ENCODE measurements at regions not wholly inside any gene's neighbourhood (a gene's known extent, or its start where the extent isn't known, plus 50 kb on each side); places are given as distances from the start of the nearest gene placed in this dataset.

- DNase-seq (ENCODE audit: low read depth in 2 of 2) = no peak
Observed at GRCh38 chr18:2035056-2035455, 536.2 kb downstream of the METTL4 start.

- no peak for DNase-seq (ENCODE audit: low read depth in 2 of 2)
Observed at GRCh38 chr18:2036086-2036485, 535.2 kb downstream of the METTL4 start.

GRCh38 chr18:2040279-2040678, 531.0 kb downstream of the METTL4 start:
- no peak for DNase-seq (ENCODE audit: low read depth in 2 of 2)

GRCh38 chr18:2049986-2050385, 521.3 kb downstream of the METTL4 start:
- no peak for DNase-seq (ENCODE audit: low read depth in 2 of 2)

- no peak for DNase-seq (ENCODE audit: low read depth in 2 of 2)
Observed at GRCh38 chr18:2050702-2051201, 520.6 kb downstream of the METTL4 start.

GRCh38 chr18:2053490-2054089, 517.7 kb downstream of the METTL4 start:
- no peak for DNase-seq (ENCODE audit: low read depth in 2 of 2)

GRCh38 chr18:2059336-2059735, 512.0 kb downstream of the METTL4 start:
- no peak for DNase-seq (ENCODE audit: low read depth in 2 of 2)

GRCh38 chr18:2060086-2060485, 511.2 kb downstream of the METTL4 start:
- no peak for DNase-seq (ENCODE audit: low read depth in 2 of 2)

GRCh38 chr18:2070631-2071030, 500.7 kb downstream of the METTL4 start:
- no peak for DNase-seq (ENCODE audit: low read depth in 2 of 2)

- DNase-seq (ENCODE audit: low read depth in 2 of 2) = no peak
Observed at GRCh38 chr18:2075499-2075898, 495.8 kb downstream of the METTL4 start.

GRCh38 chr18:2082676-2083075, 488.6 kb downstream of the METTL4 start:
- DNase-seq (ENCODE audit: low read depth in 2 of 2) = no peak

GRCh38 chr18:2083691-2084090, 487.6 kb downstream of the METTL4 start:
- DNase-seq (ENCODE audit: low read depth in 2 of 2) = no peak

GRCh38 chr18:2086439-2086838, 484.9 kb downstream of the METTL4 start:
- no peak for DNase-seq (ENCODE audit: low read depth in 2 of 2)

- DNase-seq (ENCODE audit: low read depth in 2 of 2) = no peak
Observed at GRCh38 chr18:2087877-2088673, 483.2 kb downstream of the METTL4 start.

GRCh38 chr18:2089396-2089795, 481.9 kb downstream of the METTL4 start:
- no peak for DNase-seq (ENCODE audit: low read depth in 2 of 2)

GRCh38 chr18:2091937-2092336, 479.4 kb downstream of the METTL4 start:
- no peak for DNase-seq (ENCODE audit: low read depth in 2 of 2)

- no peak for DNase-seq (ENCODE audit: low read depth in 2 of 2)
Observed at GRCh38 chr18:2096551-2096950, 474.8 kb downstream of the METTL4 start.

- no peak for DNase-seq (ENCODE audit: low read depth in 2 of 2)
Observed at GRCh38 chr18:2100694-2101213, 470.6 kb downstream of the METTL4 start.

GRCh38 chr18:2102022-2102421, 469.3 kb downstream of the METTL4 start:
- DNase-seq (ENCODE audit: low read depth in 2 of 2) = no peak

- no peak for DNase-seq (ENCODE audit: low read depth in 2 of 2)
Observed at GRCh38 chr18:2103299-2103698, 468.0 kb downstream of the METTL4 start.

- peak in 1 of 2 experiments; percentile 26 for DNase-seq (ENCODE audit: low read depth in 2 of 2)
Observed at GRCh38 chr18:2104620-2105462, 466.5 kb downstream of the METTL4 start.

GRCh38 chr18:2108591-2108990, 462.7 kb downstream of the METTL4 start:
- DNase-seq (ENCODE audit: low read depth in 2 of 2) = no peak

Data from stimulated activated CD4-positive, alpha-beta T cell treated with anti-CD3 and anti-CD28 coated beads, Interleukin-12 subunit alpha, Interleukin-12 subunit beta, amount 100 ng/mL, for 24 hours (primary cell).